Activated CD8-positive, alpha-beta memory T cell treated with anti-CD3 and anti-CD28 coated beads, Interleukin-2, amount 10 ng/mL, durations not matched to agents 7 days and 5 days (primary cell): ENCODE measurements at regions not wholly inside any gene's neighbourhood (a gene's known extent, or its start where the extent isn't known, plus 50 kb on each side); places are given as distances from the start of the nearest gene placed in this dataset.
"Not testable (repeated sequence)": the region's sequence is repeated elsewhere in the genome, so short reads cannot be mapped to it uniquely, and the experiment has no call there.

Experiments used
- ATAC-seq: fragments of 150-1000 bp; cut with Tn5 transposase; one replicate; pipeline ENCODE4 v1.10.0; 2021; ENCODE audit warnings: moderate library complexity
- CTCF ChIA-PET: fragments of 350-600 bp; sonication (Branson Sonifier 250); formaldehyde crosslinking; loops from one replicate; lab custom pipeline; 2021; ENCODE audit warnings: antibody characterized with exemption; lab: Charles Lee
- DNase-seq: peaks from one replicate; pipeline ENCODE4 v3.0.0-alpha.2; 2020
- H3K27ac Mint-ChIP-seq: one replicate; pipeline ENCODE4 v1.8.0; 2021; ENCODE audit warnings: mild to moderate bottlenecking, mixed read lengths
- H3K27me3 Mint-ChIP-seq: one replicate; pipeline ENCODE4 v1.8.0; 2021; ENCODE audit warnings: mixed read lengths
- H3K36me3 Mint-ChIP-seq: one replicate; pipeline ENCODE4 v1.8.0; 2021; ENCODE audit warnings: mild to moderate bottlenecking, mixed read lengths
- H3K4me1 Mint-ChIP-seq: one replicate; pipeline ENCODE4 v1.8.0; 2021; ENCODE audit warnings: mixed read lengths
- H3K4me3 Mint-ChIP-seq: one replicate; pipeline ENCODE4 v1.8.0; 2021; ENCODE audit warnings: mild to moderate bottlenecking, moderate library complexity, mixed read lengths
- H3K9me3 Mint-ChIP-seq: one replicate; pipeline ENCODE4 v1.8.0; 2022; ENCODE audit warnings: low read depth, mixed read lengths

- ATAC-seq (no peak), DNase-seq (no peak)
- peaks cover 2% of the 10 kb centered on the region for H3K9me3 Mint-ChIP-seq
- H3K27ac Mint-ChIP-seq, result no peak overlapping the region
- no peaks in the 10 kb centered on the region for H3K27me3 Mint-ChIP-seq
- CTCF ChIA-PET, result no interaction called here
- no peaks in the 10 kb centered on the region for H3K4me1 Mint-ChIP-seq
- H3K36me3 Mint-ChIP-seq, result no peaks in the 10 kb centered on the region
- no peak overlapping the region for H3K4me3 Mint-ChIP-seq
Observed at GRCh38 chr18:66440433-66440832, 163.5 kb downstream of the CDH19 start.

GRCh38 chr18:66439670-66440069, 164.2 kb downstream of the CDH19 start:
- CTCF ChIA-PET, result interaction anchor here (1.3 kb wide), 1 partner anchor 10 kb away, joined by 3 read pairs; no protein-coding TSS in a partner anchor
- Mint-ChIP-seq H3K4me1 (no peaks in the 10 kb centered on the region), H3K27me3 (no peaks in the 10 kb centered on the region), H3K9me3 (peaks cover 2% of the 10 kb centered on the region), H3K36me3 (no peaks in the 10 kb centered on the region), H3K4me3 (no peak overlapping the region), H3K27ac (no peak overlapping the region)
- ATAC-seq, result no peak
- DNase-seq, result no peak

DNA sequence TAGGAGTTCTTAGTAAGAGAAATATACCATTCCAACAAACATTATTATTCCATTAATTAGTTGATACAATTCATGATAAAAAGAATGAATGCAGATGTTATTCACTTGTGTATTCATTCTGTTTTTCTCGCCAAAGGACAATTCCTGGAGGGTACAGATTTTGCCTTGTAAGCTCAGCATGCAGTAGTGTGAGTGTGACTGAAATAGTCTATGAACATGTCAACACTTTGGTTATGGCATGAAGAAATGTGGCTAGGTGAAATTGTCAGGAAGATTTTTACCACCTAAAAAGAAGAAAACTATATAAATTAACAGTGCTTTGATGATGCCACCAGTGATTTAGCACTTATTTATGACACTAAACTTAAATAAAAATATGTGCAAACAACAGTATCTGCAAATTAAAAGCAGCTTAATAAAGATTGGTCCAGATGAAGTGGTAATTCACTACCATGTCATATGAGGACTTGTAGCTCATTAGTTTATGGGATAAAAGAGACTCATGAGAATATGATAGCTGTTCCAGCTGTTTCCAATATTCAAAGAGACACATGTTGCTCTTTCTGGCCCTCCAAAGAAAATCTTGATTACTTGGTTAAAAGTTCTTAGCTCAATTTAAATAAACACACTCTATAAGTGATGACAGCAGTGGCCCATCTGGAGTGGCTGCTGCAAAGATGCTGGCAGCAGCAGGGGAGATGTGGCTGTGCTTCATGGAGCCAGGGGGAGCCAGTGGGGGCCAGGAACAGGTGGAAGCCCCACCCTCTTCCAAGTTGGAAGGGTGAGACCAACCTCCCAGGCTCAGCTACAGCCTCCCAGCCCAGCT, 165.0 kb downstream of the CDH19 start:
- CTCF ChIA-PET, result interaction anchor here (1.3 kb wide), 1 partner anchor 10 kb away, joined by 3 read pairs; no protein-coding TSS in a partner anchor
- DNase-seq, result no peak
- Mint-ChIP-seq H3K4me1 (no peaks in the 10 kb centered on the region), H3K4me3 (no peak overlapping the region), H3K27me3 (no peaks in the 10 kb centered on the region), H3K36me3 (no peaks in the 10 kb centered on the region), H3K27ac (no peak overlapping the region), H3K9me3 (peaks cover 2% of the 10 kb centered on the region)
- no peak for ATAC-seq

DNA sequence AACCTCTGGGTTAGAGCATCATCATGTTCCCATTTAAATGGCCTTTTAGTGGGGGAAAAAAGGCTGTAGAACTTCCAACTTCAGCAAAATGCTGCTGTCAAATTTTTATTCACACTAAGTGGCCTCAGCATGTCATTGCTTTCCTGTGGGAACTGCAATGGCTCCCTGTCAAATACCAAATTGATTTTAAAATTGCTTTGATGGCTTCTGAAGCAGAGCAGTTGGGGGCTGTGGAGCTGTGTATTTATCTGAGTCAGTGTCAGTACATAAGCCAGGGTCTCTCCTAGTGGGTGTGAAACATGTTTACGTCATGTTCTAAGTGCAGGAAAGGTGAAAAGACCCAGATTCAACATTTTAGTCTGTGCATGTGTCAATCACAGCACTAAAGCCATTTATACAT, 171.3 kb downstream of the CDH19 start:
- DNase-seq, result no peak
- ATAC-seq, result no peak
- Mint-ChIP-seq H3K4me3 (no peak overlapping the region), H3K27ac (no peak overlapping the region), H3K27me3 (no peaks in the 10 kb centered on the region), H3K4me1 (no peaks in the 10 kb centered on the region), H3K36me3 (no peaks in the 10 kb centered on the region), H3K9me3 (no peaks in the 10 kb centered on the region)
- CTCF ChIA-PET, result no interaction called here

GRCh38 chr18:66428795-66429194, 175.1 kb downstream of the CDH19 start:
- Mint-ChIP-seq H3K27ac (no peak overlapping the region), H3K27me3 (no peaks in the 10 kb centered on the region), H3K36me3 (no peaks in the 10 kb centered on the region), H3K9me3 (peaks cover 2% of the 10 kb centered on the region), H3K4me1 (no peaks in the 10 kb centered on the region), H3K4me3 (no peak overlapping the region)
- CTCF ChIA-PET, result interaction anchor here (1.4 kb wide), 1 partner anchor 10 kb away, joined by 3 read pairs; no protein-coding TSS in a partner anchor
- DNase-seq, result no peak
- ATAC-seq, result no peak

GRCh38 chr18:66419400-66419799, 184.5 kb downstream of the CDH19 start:
- DNase-seq (no peak), ATAC-seq (no peak)
- Mint-ChIP-seq H3K27me3 (no peaks in the 10 kb centered on the region), H3K4me1 (no peaks in the 10 kb centered on the region), H3K9me3 (peaks cover 3% of the 10 kb centered on the region), H3K27ac (no peak overlapping the region), H3K36me3 (no peaks in the 10 kb centered on the region), H3K4me3 (no peak overlapping the region)
- CTCF ChIA-PET, result no interaction called here

- ATAC-seq (no peak), DNase-seq (no peak)
- Mint-ChIP-seq H3K4me3 (no peak overlapping the region), H3K27me3 (no peaks in the 10 kb centered on the region), H3K27ac (no peak overlapping the region), H3K4me1 (no peaks in the 10 kb centered on the region), H3K36me3 (no peaks in the 10 kb centered on the region), H3K9me3 (peaks cover 8% of the 10 kb centered on the region)
- CTCF ChIA-PET, result no interaction called here
Observed at GRCh38 chr18:66410692-66411091, 193.2 kb downstream of the CDH19 start.

DNA sequence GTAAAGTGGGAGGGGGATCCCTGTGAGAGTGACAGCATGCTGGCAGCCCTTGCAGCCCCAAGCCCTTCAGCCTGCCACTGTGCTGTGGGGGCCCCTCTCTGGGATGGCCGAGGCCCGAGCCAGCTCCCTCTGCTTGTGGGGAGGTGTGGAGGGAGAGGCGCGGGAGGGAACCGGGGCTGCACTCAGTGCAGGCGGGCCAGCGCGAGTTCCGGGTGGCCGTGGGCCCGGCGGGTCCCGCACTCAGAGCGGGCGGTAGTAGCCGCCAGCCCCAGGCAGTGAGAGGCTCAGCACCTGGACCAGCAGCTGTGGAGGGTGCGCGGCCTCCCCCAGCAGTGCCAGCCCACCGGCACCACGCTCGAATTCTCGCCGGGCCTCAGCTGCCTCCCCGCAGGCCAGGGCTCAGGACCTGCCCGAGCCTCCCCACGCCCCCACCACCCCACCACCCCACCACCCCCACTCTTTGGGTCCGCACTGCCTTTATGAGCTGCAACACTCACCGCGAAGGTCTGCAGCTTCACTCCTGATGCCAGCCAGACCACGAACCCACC, 208.1 kb downstream of the CDH19 start:
- ATAC-seq (no peak), DNase-seq (no peak)
- Mint-ChIP-seq H3K36me3 (no peaks in the 10 kb centered on the region), H3K9me3 (peaks cover 23% of the 10 kb centered on the region), H3K4me3 (no peak overlapping the region), H3K4me1 (no peaks in the 10 kb centered on the region), H3K27me3 (no peaks in the 10 kb centered on the region), H3K27ac (no peak overlapping the region)
- CTCF ChIA-PET, result no interaction called here

DNA sequence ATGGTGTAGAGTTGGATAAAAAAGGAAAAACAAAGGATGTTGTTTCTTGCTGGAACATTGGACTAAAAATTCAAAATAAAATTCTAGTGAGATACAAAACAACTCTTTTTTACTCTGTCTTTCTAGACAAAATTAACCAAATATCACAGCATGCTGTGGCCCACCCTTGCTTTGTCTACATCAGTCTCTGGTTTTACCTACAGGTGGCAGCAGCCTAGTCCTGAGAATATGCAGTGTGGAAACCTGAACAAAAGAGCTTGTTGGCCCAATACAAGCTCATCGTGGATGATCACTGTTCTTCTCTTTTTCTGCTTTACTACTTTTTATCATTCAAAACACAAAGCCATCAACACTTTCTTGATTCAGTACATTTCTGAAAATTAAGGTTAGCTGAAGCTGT, 210.4 kb downstream of the CDH19 start:
- peaks cover 26% of the 10 kb centered on the region for H3K9me3 Mint-ChIP-seq
- no peak overlapping the region for H3K27ac Mint-ChIP-seq
- DNase-seq (no peak), ATAC-seq (no peak)
- H3K36me3 Mint-ChIP-seq, result no peaks in the 10 kb centered on the region
- H3K4me3 Mint-ChIP-seq, result no peak overlapping the region
- no peaks in the 10 kb centered on the region for H3K27me3 Mint-ChIP-seq
- CTCF ChIA-PET, result no interaction called here
- H3K4me1 Mint-ChIP-seq, result no peaks in the 10 kb centered on the region

- DNase-seq (no peak), ATAC-seq (no peak)
- Mint-ChIP-seq H3K9me3 (peaks cover 6% of the 10 kb centered on the region), H3K27ac (no peak overlapping the region), H3K4me3 (no peak overlapping the region), H3K27me3 (no peaks in the 10 kb centered on the region), H3K36me3 (no peaks in the 10 kb centered on the region), H3K4me1 (no peaks in the 10 kb centered on the region)
- CTCF ChIA-PET, result no interaction called here
Observed at GRCh38 chr18:66377291-66377690, 226.6 kb downstream of the CDH19 start.

DNA sequence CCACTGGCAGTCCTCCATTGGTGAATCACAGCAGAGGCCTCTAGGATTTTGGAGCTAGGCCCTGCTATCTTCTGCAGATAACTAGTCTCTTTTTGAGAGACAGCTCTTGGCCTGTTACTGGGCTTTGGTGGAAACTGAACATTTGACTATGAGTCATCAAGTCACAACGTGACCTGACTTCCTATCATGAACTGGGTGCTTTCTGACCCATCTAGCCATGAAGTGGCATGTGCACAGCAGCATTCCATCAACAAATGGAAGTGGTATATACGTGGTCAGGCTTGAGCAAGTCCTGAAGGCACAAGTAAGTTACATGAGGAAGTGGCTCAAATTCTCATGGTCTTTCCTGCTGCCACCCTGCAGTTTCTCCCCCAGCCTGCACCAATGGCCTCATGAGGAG, 228.5 kb downstream of the CDH19 start:
- H3K27me3 Mint-ChIP-seq, H3K9me3 Mint-ChIP-seq, H3K36me3 Mint-ChIP-seq, H3K4me3 Mint-ChIP-seq, CTCF ChIA-PET, H3K4me1 Mint-ChIP-seq, ATAC-seq, H3K27ac Mint-ChIP-seq, DNase-seq: not testable (repeated sequence)

- CTCF ChIA-PET, result no interaction called here
- DNase-seq, result no peak
Observed at GRCh38 chr18:66346833-66347588, 256.9 kb downstream of the CDH19 start.

GRCh38 chr18:66344227-66344626, 259.7 kb downstream of the CDH19 start:
- CTCF ChIA-PET, result no interaction called here
- no peak for DNase-seq

More at GRCh38 chr18:66346833-66347588, 256.9 kb downstream of the CDH19 start:
- Mint-ChIP-seq H3K4me3 (no peak overlapping the region), H3K27me3 (no peaks in the 10 kb centered on the region), H3K27ac (no peak overlapping the region), H3K36me3 (no peaks in the 10 kb centered on the region), H3K4me1 (no peaks in the 10 kb centered on the region), H3K9me3 (peaks cover 4% of the 10 kb centered on the region)
- ATAC-seq, result no peak

More at GRCh38 chr18:66344227-66344626, 259.7 kb downstream of the CDH19 start:
- Mint-ChIP-seq H3K4me3 (no peak overlapping the region), H3K27ac (no peak overlapping the region), H3K27me3 (no peaks in the 10 kb centered on the region), H3K4me1 (no peaks in the 10 kb centered on the region), H3K36me3 (no peaks in the 10 kb centered on the region), H3K9me3 (peaks cover 4% of the 10 kb centered on the region)
- no peak for ATAC-seq
